G401 (cell line): ENCODE measurements at regions not wholly inside any gene's neighbourhood (a gene's known extent, or its start where the extent isn't known, plus 50 kb on each side); places are given as distances from the start of the nearest gene placed in this dataset.
A peak's percentile ranks its signal among the peaks of the same experiment; 100 is the strongest.
"Not testable (repeated sequence)": the region's sequence is repeated elsewhere in the genome, so short reads cannot be mapped to it uniquely, and the experiment has no call there.

ENCODE experiments used
- DNase-seq: peaks from one replicate; pipeline ENCODE4 v3.0.0-alpha.2; 2015; ENCODE audit warnings: low spot score
- in situ Hi-C: cut with HindIII; loops from 2 replicates; pipeline ENCODE4 v1.10.0; 2016; ENCODE audit warnings: low sequenced_read_pairs, mixed read lengths

- DNase-seq, in situ Hi-C loops: not testable (repeated sequence)
Measured at GRCh38 chr10:57032301-57032700, 671.2 kb upstream of the ZWINT start.

- DNase-seq, result no peak
- in situ Hi-C loops, result no loop called here
Measured at GRCh38 chr10:57031346-57031745, 670.3 kb upstream of the ZWINT start.

GRCh38 chr10:57026307-57026706, 665.2 kb upstream of the ZWINT start:
- in situ Hi-C loops, result no loop called here
- no peak for DNase-seq

DNA sequence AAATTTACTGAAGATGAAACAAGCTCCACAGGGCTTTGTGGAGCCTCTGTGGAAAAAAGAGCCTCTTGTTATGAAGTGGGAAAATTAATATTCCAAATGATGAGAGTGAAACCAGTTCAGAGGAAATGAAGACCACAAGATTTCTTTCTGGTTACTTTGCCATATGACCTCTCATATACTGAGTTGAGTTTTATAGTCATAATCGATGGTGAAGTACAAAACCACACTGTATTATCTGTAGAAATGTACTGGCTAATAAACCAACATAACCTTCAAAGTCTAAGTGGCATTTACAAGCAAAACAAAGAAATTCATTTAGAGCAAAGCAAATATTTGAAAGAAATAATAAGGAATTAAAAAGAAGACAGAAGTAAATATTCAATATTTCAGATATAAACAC, 662.6 kb upstream of the ZWINT start:
- DNase-seq, result no peak
- in situ Hi-C loops, result no loop called here

GRCh38 chr10:57018452-57018851, 657.4 kb upstream of the ZWINT start:
- DNase-seq, result no peak
- in situ Hi-C loops, result no loop called here

GRCh38 chr10:57017356-57018037, 656.4 kb upstream of the ZWINT start:
- no peak for DNase-seq
- in situ Hi-C loops, result no loop called here

DNA sequence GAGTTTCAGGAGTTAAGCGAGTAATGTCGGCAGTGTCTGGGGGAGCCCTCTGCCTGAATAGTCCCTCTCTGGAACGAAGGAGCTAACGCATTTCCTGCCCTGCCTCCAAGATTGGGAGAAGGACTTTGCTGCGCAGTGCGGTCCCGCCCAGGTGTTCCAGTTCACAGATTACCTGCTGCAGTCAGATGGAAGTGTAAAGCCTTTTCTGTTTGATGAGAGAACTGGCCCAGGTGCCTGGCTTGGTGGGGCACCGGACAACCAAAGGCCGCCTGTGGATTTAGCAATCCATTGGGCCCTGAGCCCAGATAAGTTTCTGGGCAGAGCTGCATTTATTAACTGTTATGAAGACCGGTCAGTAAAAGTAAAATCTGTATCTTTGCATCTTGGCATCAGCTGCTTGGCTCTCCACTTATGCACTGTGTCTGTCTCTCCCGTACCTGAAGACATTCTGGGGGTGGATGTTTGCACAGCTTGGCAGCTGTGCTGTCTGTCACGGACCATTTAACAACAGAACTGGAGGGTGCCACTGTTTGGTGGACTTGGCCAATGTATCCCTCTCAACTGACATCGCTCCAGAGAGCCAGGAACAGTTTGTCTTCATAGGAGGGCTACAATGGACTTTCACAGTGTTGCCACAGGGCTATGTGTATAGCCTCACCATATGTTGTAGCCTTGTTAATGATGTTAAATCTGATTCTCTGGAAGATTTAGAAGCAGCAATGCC, 654.7 kb upstream of the ZWINT start:
- in situ Hi-C loops, result no loop called here
- peak; percentile 54 for DNase-seq

GRCh38 chr10:57015187-57015586, 654.1 kb upstream of the ZWINT start:
- DNase-seq, result peak; percentile 2
- in situ Hi-C loops, result no loop called here

DNA sequence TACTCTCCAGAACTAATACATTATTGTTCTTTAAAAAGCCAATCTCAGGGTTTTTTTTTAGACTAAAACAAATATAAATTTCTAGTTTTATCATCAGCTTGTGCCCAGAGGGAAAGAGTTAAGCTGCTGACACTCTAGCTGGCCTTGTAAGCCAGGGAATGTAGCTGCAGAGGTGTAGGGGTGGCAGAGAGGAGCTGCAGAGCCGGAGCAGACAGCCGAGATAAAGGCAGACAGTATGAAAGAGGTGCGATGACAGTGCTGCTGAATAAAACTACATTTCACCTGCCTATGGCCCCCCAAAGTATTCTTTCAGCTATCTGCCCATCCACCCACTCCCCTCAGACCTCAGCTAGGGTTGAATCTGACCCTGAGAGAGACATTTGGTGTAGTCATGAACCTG, 653.7 kb upstream of the ZWINT start:
- in situ Hi-C loops, result no loop called here
- no peak for DNase-seq

- in situ Hi-C loops, result no loop called here
- DNase-seq, result no peak
Measured at GRCh38 chr10:57008189-57008588, 647.1 kb upstream of the ZWINT start.

DNA sequence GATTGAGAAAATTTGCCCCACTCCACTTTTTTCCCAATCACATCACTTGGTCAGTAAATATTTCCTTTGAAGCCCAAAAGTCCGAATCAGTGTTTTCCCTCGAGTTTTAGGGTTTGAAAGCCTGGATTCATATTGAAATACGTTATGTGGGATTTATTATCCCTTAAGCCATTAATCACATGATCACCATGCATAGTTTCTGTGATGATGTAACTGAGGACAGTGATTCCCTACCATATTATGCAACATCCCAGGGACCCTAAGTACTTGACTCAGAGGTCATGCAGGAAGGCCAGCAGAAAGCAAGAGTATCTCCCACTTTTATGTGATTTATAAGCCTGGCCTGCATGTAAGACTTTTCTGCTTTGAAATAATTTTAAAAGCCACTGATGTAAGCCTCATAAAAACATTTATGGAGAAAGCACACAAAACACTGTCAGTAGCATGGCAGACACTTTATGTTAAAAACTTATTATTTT, 630.6 kb upstream of the ZWINT start:
- no peak for DNase-seq
- in situ Hi-C loops, result no loop called here

GRCh38 chr10:56975513-56975912, 614.5 kb upstream of the ZWINT start:
- in situ Hi-C loops, result no loop called here
- no peak for DNase-seq

- in situ Hi-C loops, result no loop called here
- DNase-seq, result no peak
Measured at GRCh38 chr10:56973766-56974165, 612.7 kb upstream of the ZWINT start.

DNA sequence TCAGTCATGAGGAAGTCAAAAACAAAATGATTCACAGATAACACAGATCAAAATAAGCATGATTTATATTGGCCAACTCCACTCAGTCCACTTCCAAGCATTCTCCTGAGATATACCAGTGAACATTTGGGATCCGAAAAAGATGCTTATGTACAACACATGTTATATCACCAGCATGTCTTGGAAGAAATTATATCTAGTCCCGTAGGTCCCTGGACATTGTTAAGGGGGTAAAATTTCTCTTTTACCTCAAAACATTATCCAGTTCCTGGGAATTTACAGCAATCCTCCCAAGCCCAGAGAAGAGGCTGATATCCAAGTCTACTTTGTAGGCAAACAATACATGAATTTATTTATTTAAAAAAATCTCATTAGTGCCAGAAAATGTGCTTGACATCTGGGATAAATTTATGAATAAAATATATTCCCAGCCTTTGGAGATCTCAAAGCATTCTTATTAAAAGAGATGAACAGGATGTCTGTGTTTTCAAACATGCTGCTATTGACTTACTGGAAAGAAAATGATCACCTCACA, 582.2 kb upstream of the ZWINT start:
- in situ Hi-C loops, result no loop called here
- DNase-seq, result no peak

DNA sequence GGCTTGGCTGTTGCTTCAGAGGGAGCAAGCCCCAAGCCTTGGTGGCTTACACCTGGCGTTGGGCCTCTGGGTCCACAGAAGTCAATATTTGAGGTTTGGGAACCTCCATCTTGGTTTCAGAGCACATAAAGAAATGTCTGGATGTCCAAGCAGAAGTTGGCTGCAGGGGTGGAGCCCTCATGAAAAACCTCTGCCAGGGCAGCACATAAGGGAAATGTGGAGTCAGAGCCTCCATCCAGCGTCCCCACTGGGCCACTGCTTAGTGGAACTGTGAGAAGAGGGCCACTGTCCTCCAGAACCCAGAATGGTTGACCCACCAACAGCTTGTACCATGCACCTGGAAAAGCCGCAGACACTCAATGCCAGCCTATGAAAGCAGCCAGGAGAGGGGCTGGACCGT, 573.5 kb upstream of the ZWINT start:
- in situ Hi-C loops, result no loop called here
- no peak for DNase-seq

GRCh38 chr10:56928714-56929113, 567.7 kb upstream of the ZWINT start:
- in situ Hi-C loops, result no loop called here
- no peak for DNase-seq

GRCh38 chr10:56927701-56928100, 566.6 kb upstream of the ZWINT start:
- no peak for DNase-seq
- in situ Hi-C loops, result no loop called here

GRCh38 chr10:56920601-56921261, 559.7 kb upstream of the ZWINT start:
- DNase-seq, result no peak
- in situ Hi-C loops, result no loop called here

DNA sequence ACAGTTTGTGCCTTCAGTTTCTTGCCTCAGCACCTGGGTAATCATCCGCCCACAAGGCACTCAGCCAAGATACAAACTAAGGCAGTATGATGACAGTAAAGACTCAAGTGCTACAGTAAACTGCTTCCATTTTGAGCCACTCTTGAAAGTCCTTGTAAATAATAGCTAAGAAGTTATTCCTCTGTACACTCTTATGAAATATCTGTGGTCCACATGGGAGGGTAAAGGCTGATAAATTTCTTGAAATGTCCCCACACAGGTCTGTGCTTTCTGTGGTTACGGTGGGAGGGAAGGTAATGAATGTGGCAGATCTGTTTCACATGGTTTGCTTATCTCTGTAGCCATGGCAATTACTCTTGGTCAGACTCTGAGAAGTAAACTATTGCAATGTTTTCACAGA, 551.0 kb upstream of the ZWINT start:
- in situ Hi-C loops, result no loop called here
- DNase-seq, result no peak

DNA sequence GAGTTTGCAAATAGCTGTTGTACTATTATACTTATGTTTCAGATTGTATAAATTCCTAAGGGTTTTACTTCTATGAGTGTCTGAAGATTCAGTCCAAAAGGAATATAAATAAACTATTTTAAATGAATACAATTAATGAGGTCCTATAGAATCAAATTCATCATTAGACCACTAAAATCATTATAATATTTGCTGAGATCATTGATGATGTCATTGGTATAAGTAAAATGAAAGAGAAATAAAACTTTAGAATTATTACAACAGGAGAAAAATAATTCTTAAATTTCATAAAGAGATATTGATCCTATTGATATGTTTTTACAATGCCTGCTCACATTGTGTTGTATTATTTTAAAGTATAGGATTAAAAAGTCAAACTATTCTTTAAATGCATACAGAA, 544.0 kb upstream of the ZWINT start:
- in situ Hi-C loops, result no loop called here
- no peak for DNase-seq
